SHP77 treated with DMSO at 0.1 percent for 48 hours (cell line): ENCODE measurements at regions not wholly inside any gene's neighbourhood (a gene's known extent, or its start where the extent isn't known, plus 50 kb on each side); places are given as distances from the start of the nearest gene placed in this dataset.

ENCODE experiments used
- DNase-seq: peaks from one replicate; lab custom pipeline; 2025; lab: John Stamatoyannopoulos, UW

DNA sequence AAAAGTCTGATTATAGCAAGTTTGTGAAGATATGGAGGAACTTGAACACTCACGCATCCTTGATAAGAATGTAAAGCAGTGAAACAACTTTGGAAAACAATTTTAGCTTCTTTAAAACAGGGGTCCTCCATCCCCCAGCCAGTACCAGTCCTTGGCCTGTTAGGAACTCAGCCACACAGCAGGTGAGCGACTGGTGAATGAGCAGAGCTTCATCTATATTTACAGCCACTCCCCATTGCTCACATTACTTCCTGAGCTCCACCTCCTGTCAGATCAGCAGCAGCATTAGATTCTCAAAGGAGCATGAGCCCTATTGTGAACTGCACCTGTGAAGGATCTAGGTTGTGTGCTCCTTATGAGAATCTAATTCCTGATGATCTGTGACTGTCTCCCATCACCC is 530.3 kb upstream of the PRKX start:
- DNase-seq = no peak

DNA sequence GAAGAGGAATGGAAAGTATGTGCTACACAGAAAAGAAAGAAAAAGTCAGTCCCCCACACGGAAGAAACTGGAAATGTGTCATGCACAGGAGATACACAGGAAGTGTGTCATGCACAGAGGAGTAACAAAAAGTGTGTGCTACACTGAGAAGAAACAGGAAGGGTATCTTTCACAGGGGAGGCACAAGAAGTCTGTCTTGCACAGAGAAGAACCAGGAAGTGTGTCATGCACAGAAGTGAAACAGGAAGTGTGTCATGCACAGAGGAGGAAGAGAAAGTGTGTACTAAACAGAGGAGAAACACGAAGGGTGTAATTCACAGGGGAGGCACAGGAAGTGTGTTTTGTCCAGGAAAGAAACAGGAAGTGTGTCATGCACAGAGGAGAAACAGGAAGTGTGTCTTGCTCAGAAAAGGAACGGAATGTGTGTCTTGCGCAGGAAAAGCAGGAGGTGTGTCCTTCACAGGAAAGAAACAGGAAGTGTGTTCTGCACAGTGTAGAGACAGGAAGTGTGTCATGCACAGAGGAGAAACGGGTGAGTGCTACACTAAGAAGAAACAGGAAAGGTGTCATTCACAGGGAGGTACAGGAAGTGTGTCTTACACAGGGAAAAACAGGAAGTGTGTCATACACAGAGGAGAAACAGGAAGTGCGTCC is 527.2 kb upstream of the PRKX start:
- DNase-seq = no peak

GRCh38 chrX:4239650-4240540 is 526.4 kb upstream of the PRKX start:
- DNase-seq = no peak

- no peak for DNase-seq
Measured at GRCh38 chrX:4238916-4239315, 525.5 kb upstream of the PRKX start.

- no peak for DNase-seq
Measured at GRCh38 chrX:4225086-4225485, 511.6 kb upstream of the PRKX start.

DNA sequence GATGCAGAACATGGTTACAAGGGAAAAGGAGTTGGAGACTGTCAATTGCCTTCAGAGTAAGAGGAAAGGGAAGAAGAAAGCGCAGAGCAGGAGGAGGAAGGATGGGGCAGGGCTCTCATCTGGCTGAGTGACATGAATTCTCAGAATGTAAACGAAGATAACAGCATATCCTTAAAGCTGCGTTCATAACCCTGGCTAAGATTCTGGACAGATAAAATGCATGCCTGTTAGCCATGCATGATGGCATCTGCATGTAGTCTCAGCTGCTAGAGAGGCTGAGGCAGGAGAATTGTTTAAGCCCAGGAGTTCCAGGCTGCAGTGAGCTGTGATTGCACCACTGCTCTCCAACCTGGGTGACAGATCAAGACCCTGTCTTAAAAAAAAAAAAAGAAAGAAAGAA is 493.5 kb upstream of the PRKX start:
- DNase-seq = no peak

DNA sequence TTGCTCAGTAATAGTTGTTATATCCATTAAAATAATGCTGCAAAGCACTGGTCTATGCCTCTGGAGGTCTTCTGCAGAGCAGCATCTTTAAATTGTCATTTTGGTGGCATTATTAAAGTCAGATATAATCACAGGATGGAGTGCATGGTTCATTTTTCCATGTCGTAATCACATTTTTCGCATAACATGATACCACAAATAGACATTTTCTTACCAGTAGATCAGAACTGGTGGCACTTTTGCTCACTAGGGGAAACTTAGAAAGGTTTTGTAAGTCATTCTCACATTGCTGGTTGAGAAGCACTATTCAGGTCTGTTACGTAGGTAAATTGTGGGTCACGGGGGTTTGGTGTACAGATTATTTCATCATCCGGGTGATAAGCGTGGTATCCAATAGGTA is 484.5 kb upstream of the PRKX start:
- no peak for DNase-seq

DNA sequence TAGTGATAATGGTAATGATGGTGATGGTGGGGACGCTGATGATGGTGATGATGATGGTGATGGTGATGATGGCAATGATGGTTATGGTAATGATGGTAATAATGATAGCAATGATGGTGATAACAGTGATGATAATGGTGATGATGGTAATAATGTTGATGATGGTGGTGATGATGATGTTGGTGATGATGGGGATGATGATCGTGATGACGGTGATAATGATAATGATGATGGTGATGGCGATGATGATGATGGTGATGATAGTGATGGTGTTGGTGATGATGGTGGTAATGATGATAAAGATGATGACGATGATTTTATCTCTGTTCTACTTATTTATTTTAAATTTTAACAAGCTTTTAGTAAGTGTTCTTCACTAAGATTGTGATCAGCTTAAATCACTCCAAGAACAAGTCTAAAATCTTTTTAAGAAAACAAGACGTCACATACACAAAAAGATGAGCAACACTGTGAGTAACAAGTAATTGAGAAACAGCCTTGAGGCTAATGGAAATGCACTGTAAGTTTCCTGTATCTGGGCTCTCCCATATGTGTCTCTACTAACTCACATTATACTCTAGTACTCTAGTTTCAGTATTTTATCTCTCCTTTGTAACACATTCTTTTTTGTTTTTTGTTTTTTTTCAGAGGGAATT is 480.2 kb upstream of the PRKX start:
- no peak for DNase-seq

DNA sequence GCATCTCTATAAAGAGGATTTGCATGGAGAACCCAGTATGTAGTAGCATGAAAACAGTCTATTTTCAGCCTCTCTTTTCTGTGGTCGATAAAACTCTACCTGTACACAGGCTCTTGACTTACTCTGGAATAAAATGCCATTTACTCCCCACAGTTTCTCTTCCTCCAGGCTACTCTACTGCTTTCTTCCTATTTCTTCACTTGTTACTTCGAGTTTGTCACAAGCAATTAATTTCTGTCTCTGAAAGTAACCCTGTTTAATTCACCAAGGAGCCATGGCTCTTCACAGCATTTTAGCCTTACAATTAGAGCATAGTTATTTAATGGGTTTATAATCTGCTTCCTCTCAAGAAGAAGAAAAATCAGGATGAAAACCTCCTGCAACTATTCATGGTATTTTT is 472.9 kb upstream of the PRKX start:
- no peak for DNase-seq

GRCh38 chrX:4185086-4185485 is 471.6 kb upstream of the PRKX start:
- DNase-seq = no peak

DNA sequence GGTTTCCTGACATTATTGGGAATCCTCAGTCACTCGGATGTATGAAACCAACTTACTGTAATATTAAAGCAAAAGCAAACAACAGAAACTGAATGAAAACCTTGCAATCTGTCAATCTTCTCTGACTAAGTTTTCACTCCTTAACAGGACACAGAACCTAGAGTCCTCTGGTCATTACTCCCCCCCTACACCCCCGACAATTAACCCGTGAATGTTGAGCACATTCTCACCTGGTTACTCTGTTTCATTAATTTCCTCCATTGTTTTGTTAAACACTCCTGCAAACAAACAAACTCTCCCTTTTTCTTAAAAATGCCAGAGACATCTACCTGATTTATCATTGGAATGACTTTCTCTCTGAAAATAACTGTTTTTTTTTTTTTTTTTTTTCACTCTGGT is 469.0 kb upstream of the PRKX start:
- no peak for DNase-seq

DNA sequence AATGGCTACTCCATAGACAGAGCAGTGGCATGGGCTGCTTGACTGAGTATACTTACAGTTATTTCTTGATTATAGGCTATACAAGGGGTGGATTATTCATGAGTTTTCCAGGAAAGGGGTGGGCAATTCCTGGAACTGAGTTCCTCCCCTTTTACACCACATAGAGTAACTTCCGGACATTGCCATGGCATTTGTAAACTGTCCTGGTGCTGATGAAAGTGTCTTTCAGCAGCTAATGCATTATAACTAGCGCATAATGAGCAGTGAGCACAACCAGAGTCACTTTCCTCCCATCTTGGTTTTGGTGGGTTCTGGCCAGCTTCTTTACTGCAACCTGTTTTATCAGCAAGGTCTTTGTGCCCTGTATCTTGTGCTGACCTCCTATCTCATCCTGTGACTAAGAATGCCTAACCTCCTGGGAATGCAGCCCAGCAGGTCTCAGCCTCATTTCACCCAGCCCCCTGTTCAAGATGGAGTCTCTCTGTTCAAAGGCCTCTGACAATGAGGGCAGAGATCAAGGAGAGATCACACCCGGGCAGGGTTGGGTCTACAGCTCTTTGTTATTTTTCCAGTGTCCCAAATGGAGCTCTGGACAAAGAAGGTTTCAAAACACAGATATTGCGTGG is 468.4 kb upstream of the PRKX start:
- DNase-seq = no peak

- DNase-seq = no peak
Measured at GRCh38 chrX:4179031-4179430, 465.6 kb upstream of the PRKX start.

DNA sequence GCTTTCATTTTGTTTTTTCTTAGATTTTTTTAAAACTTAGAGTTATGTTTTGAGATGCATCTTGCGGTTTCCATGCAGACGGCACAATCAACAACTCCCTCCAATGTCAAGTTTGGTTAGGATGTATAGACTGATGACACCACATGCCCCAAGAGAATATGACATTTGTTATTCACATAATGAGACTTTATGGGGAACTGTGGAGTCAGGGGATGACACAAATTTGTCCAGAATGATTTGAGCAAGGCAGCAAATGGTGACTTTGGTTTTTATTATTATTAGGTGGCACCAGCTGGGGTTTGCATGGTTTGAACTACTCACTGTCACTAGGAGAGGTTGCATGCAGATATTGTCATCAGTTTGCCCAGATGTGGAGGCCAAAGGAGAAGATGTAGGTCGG is 461.8 kb upstream of the PRKX start:
- DNase-seq = no peak

DNA sequence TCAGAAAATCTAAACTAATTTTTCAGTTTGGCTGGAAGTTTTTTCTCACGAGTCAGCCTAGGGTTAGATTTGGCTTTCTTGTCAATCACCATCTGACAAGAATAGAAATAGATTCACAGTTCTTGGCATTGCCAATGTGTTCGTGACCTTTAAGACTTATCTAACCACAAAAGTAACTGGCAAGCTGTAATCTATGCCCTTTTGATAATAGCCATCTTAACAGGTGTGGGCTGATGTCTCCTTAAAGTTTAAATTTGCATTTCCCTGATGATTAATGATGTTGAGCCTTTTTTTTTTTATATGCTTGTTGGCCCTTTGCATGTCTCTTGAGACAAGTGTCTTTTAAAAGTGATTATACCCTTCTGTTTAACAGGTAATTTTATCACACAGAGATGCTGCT is 460.3 kb upstream of the PRKX start:
- DNase-seq = no peak

- no peak for DNase-seq
Measured at GRCh38 chrX:4151798-4152197, 438.3 kb upstream of the PRKX start.

DNA sequence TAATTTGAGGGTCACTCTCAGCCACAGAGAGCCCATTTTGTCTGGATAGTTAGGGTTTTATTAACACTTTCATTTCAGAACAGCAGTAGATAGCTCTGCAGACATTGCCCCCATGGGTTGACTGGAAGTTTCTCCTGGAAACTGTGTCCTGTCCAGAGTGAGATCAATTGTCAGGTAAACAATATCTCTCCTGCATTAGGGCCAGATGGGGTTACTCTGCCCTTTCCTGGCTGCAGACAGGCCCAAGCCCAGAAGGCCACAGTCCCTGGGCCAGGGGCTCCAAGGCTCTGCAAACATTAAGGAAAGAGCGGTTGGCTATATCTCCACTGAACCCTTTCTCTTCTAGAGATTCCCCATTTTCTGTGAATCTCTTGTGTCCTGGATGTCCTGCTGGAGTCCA is 436.8 kb upstream of the PRKX start:
- DNase-seq = no peak

- no peak for DNase-seq
Measured at GRCh38 chrX:4129626-4130025, 416.2 kb upstream of the PRKX start.

GRCh38 chrX:4118666-4119530 is 405.4 kb upstream of the PRKX start:
- DNase-seq = no peak

GRCh38 chrX:4110964-4111363 is 397.5 kb upstream of the PRKX start:
- DNase-seq = no peak

- DNase-seq = no peak
Measured at GRCh38 chrX:4094926-4095325, 381.5 kb upstream of the PRKX start.
